ENCODE measurements at regions not wholly inside any gene's neighbourhood (a gene's known extent, or its start where the extent isn't known, plus 50 kb on each side); places are given as distances from the start of the nearest gene placed in this dataset.
"Not testable (repeated sequence)": the region's sequence is repeated elsewhere in the genome, so short reads cannot be mapped to it uniquely, and the experiment has no call there.

DNA sequence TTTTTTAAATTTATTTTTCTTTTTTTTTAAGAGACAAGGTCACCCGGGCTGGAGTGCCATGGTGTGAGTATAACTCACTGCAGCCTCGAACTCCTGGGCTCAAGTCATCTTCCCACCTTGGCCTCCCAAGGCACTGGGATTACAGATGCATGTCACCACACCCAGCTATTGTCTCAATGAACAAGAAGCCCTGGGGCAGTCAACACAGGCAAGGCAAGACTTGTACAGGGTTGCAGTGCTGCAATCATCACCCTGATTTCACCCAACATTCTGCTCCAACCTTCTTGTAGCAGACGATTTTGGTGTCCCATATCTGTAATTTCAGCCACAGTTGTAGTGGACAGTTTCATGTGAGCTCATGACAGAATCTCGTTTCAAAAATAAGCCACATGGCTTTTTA lies 205.8 kb upstream of the KIF2A start:
- no peak for DNase-seq (ENCODE audit: low read depth in 2 of 2)

- not testable (repeated sequence) for DNase-seq (ENCODE audit: low read depth in 2 of 2)
Observed at GRCh38 chr5:62103863-62104262, 202.1 kb upstream of the KIF2A start.

DNA sequence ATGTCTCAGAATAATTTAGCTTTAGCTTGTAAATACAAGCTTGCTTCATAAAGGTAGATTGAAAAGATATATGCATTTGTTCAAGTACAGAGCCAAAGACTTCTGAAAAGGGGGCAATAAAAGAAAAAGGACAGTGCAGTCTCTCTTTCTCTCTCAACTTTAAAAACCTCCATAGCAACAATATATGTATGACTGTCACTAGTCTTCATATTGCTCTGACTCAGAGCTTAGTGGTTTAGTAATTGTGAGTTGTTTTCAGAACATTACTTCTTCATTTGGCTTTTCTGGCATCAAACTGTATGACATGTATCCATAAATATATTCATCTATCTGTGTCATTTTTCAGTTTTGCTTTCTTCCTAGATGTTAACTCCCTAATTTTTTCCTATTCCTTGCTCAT lies 194.6 kb upstream of the KIF2A start:
- no peak for DNase-seq (ENCODE audit: low read depth in 2 of 2)

DNA sequence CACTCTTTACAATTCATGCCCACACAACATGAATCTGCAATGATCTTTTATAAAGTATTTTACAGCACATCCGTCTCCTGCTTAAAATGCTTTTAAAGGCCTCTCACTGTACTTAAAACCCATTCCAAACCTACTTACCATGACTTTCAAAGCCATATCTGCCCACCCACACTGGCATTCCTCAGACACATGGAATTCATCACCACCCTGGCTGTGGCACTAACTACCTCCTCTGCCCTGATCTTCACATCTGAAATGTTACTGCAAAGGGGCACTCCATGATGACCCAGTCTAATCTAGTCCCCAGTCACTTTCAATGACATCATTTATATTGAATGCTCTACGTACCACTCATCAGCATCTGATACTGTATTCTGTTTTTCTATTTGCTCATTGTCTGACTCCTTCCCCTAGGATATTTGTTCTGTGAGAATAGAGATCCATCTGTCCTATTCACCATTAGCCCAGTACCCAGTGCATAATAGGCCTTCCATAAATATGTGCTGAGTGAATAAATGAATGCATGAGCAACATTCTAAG lies 193.2 kb upstream of the KIF2A start:
- DNase-seq (ENCODE audit: low read depth in 2 of 2), result no peak

GRCh38 chr5:62115014-62115413 lies 191.0 kb upstream of the KIF2A start:
- DNase-seq (ENCODE audit: low read depth in 2 of 2), result no peak

DNA sequence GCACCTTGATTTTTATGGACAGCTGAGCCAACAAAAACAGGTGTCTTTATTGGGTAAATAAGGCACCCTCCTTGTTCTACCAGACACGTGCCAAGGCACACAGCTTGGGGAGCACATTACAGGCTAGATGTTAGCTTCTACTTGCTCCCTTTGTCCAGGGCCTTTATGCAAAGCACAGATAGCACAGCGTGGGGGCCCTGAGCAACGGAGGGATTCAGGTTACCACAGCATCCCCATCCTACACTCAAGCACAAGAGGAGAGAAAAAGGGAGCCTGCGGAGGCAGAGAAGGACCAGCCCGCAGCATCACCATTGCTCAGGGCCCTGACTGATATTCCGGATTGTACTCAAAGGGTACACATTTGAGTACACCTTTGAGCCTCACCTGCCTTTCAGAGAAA lies 181.7 kb upstream of the KIF2A start:
- DNase-seq (ENCODE audit: low read depth in 2 of 2), result no peak

DNA sequence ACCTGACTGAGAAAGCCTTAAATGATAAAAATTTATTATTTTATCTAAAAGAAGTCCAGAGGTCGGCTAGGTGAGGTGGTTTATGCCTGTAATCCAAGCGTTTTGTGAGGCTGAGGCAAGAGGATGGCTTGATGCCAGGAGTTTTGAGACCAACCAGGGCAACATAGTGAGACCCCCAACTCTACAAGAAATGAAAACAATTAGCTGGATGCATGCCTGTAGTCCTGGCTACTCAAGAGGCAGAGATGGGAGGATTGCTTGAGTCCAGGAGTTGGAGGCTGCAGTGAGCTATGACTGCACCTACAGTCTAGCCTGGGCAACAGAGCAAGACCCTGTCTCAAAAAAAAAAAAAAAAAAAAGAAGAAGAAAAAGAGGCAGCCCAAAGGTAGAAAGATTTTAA lies 179.9 kb upstream of the KIF2A start:
- no peak for DNase-seq (ENCODE audit: low read depth in 2 of 2)

GRCh38 chr5:62127098-62127736 lies 178.8 kb upstream of the KIF2A start:
- no peak for DNase-seq (ENCODE audit: low read depth in 2 of 2)

DNA sequence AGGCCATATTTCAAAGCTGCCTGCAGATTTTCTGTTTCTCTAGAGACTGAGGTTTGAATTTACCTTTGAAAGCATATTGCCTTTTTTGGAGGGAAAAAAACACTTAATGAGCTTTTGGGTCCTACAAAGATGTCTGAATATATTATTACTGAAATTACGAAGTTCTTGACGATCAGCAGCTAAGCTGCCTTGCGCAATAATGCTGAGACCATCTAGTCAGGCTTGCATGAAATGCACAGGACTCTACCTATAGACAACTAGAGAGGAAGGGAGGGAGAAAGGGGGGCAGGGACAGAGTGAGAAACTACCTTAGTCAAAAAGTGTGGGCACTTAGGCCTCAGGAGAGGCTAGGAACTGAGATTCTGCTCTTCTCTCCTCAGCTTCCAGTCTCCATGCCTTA lies 175.9 kb upstream of the KIF2A start:
- no peak for DNase-seq (ENCODE audit: low read depth in 2 of 2)

DNA sequence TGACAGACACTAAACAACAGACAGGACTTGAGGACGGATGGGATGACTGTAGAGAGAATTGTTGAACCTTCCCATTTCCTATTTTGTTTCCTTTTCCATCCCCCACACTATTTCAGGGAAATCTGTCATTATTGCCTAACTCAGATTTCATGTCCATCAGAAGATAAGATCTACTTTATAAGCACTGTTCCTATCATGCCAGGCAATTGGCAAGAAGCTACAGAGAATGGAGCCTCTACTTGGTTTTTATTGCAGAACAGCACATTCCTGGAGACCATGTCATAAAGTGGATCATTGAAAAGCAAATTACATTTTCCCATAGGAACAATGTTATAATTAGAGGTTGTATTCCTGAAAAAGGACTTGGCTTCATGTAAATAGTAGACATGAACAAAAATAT lies 173.7 kb upstream of the KIF2A start:
- no peak for DNase-seq (ENCODE audit: low read depth in 2 of 2)

DNA sequence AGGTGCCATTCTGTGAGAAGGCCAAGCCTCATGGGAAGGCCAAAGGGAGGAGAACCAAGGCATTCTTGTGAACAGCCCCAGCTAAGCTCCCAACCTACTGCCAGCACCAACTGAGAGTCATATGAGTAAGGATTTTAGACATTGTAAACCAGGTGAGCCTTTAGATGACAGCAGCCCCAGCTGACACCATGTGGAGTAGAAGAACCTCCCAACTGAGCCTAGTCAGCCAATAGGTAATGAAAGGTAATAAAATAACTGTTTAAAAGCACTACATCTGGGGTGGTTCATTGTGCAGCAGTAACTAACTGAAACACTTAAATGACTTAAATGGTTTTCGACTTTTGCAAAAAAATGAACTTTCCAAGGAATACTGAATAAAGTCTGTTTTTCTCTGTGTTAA lies 172.6 kb upstream of the KIF2A start:
- DNase-seq (ENCODE audit: low read depth in 2 of 2), result no peak

- no peak for DNase-seq (ENCODE audit: low read depth in 2 of 2)
Observed at GRCh38 chr5:62134811-62135210, 171.2 kb upstream of the KIF2A start.

DNA sequence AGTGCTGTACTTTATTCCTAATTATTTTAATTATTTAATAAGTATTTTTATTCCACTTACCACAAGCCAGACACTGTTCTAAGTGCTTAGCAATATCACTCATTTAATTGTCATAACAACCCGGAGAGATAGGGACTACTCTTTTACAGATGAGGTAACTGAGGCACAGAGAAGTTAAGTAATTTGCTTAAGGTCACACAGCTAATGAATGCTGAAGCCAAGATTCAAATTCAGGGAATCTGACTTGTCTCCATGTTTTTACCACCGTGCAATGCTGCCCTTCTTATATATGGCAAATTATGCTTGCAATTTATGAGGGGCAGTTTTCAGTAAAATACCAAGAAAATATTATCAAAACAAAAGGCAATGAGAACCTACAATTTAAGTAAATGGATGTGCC lies 168.4 kb upstream of the KIF2A start:
- DNase-seq (ENCODE audit: low read depth in 2 of 2), result no peak

DNA sequence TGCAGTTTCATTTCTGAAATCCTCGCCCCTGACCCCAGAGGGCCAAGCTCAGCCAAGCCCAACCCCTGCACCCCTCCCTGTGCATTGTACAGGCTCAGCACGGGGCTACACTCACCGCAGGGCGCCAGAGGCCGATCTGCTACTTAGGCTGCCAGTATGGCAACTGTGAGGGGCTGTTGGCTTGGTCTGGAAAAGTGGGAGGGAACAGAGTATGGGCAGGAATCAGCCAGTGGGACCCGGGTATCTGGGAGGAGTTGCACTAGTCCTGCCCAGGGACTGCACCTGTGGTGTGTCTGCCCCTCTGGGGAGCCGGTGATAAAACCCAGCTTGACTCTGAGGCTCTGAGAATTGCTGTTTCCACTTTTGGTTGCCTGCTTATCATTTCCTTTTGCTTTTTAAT lies 167.4 kb upstream of the KIF2A start:
- no peak for DNase-seq (ENCODE audit: low read depth in 2 of 2)

GRCh38 chr5:62139741-62140140 lies 166.3 kb upstream of the KIF2A start:
- no peak for DNase-seq (ENCODE audit: low read depth in 2 of 2)

- no peak for DNase-seq (ENCODE audit: low read depth in 2 of 2)
Observed at GRCh38 chr5:62142351-62142750, 163.7 kb upstream of the KIF2A start.

- DNase-seq (ENCODE audit: low read depth in 2 of 2), result no peak
Observed at GRCh38 chr5:62143268-62144229, 162.5 kb upstream of the KIF2A start.

DNA sequence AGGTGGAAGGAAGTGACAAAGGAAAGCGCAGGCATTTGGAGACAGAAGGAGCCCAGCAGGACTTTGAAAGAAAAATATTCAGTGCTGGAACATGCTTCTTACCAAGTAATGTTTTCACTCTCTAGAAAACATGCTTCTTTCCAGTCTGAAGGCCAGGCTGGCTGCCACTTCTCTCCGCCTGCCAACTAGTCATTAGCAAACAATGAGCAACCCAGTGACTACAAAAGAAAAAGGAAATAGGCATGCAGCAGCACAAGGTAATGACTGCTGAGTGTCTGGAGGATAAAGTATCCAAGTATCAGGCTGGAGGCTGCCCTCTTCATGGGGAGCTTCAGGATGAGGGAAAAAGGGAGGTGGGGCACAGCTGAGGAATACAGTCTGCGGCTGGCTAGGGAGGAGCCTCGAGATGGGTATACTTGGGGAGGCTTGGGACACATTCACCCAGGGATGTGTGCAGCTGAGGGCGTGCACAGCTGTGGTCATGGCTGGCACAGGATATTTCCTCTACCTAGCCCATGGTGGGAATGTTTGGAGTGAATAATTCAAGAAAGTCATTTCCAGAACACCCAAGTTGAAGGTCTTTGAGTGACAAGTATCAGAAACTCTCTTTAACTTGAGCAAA lies 161.5 kb upstream of the KIF2A start:
- no peak for DNase-seq (ENCODE audit: low read depth in 2 of 2)

DNA sequence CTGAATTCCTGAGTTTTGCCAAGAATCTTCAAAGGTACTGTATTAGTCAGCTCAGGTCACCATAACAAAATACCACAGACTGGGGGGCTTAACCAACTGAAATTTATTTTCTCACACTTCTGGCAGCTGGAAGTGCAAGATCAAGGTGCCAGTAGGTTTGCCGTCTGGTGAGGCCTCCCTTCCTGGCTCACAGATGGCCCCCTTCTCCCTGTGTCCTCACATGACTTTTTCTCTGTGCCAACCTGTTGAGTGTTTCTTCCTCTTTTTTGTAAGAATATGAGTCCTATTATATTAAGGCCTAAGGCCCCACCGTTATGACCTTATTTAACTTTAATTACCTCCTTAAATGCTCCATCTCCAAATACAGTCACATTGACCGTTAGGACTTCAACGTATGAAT lies 156.1 kb upstream of the KIF2A start:
- DNase-seq (ENCODE audit: low read depth in 2 of 2), result no peak

DNA sequence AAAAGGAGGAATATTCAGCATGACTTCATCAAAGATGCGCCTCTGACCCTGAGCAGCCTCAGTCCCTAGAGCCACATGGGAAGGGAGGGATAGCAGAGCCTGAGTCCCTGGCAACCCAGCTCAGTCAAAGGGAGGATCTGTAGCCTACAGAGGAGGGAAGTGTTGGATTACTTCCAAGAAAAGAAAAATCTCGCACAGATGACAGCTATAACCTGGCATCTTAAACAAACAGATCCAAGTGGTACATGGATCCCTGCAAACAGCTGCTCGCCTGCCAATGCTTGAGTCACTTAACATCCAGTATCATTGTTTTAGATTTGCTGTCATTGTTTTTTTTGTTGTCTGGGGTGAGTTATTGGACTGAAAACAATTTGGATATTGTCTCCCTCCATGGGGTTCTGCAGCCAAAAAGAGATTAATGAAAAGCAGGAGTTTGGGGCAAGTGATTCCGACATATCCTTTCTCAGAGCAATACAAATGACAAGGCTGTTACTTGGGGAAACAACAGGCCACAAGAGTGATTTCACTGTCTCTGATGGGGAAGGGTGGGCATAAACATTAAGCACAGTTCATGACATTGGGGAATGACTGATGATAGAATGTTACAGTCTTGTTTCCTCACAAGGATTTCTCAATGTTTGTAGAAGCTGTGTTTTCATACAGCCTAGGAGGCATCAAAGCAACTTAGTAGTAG lies 153.5 kb upstream of the KIF2A start:
- no peak for DNase-seq (ENCODE audit: low read depth in 2 of 2)

- no peak for DNase-seq (ENCODE audit: low read depth in 2 of 2)
Observed at GRCh38 chr5:62154758-62155157, 151.2 kb upstream of the KIF2A start.

DNA sequence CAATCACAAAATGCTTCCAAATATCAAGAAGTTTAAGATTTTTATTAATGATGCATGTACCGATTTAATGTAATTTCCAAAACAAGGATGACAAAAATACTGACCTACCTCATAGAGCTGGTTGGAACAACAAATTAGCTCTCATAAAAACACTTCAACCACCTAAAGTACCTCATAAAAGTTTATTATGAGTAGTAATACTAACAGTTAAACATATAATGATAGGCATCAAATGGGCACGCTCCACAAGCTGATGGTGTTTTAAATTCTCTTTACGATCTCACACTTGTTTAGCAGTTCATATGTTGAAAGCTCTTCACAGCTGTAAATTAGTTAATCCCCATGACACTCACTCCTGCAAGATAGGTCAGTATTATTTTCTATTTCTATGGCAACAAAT lies 150.0 kb upstream of the KIF2A start:
- DNase-seq (ENCODE audit: low read depth in 2 of 2), result no peak

All from stimulated activated CD4-positive, alpha-beta T cell treated with anti-CD3 and anti-CD28 coated beads, Interleukin-4, amount 100 ng/mL, for 48 hours (primary cell).